GM20000 (cell line): ENCODE measurements at regions not wholly inside any gene's neighbourhood (a gene's known extent, or its start where the extent isn't known, plus 50 kb on each side); places are given as distances from the start of the nearest gene placed in this dataset.

ENCODE experiments used
- DNase-seq: peaks from one replicate; pipeline ENCODE4 v3.0.0; 2012; ENCODE audit warnings: low spot score
- TF ChIP-seq, protein P1 (sequence below): IDR thresholded peaks from 2 replicates; pipeline ENCODE4 v1.5.1; 2012; ENCODE audit warnings: mild to moderate bottlenecking, control low read depth; ENCODE audit errors: extremely low read depth, missing control alignments

DNA sequence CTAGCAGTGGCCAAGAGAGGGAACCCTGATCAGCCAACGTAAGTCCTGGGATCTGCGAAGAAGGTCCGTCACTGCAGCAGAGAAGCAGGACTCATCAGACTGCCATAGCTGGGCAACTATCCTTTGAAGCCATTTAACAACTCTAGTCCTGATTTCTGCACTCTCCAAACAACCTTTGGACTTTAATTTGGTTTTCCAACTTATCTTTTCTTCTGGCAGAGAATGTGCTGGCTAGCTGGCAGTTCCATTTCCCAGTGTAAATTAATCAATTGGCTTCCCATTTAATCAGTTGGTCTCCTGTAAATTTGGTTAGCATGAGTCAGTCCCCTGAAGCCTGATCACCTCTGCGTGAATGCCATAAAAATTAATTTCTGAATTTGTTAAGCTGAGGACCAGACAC, 153.7 kb upstream of the GPR101 start:
- TF ChIP-seq, protein P1, sequence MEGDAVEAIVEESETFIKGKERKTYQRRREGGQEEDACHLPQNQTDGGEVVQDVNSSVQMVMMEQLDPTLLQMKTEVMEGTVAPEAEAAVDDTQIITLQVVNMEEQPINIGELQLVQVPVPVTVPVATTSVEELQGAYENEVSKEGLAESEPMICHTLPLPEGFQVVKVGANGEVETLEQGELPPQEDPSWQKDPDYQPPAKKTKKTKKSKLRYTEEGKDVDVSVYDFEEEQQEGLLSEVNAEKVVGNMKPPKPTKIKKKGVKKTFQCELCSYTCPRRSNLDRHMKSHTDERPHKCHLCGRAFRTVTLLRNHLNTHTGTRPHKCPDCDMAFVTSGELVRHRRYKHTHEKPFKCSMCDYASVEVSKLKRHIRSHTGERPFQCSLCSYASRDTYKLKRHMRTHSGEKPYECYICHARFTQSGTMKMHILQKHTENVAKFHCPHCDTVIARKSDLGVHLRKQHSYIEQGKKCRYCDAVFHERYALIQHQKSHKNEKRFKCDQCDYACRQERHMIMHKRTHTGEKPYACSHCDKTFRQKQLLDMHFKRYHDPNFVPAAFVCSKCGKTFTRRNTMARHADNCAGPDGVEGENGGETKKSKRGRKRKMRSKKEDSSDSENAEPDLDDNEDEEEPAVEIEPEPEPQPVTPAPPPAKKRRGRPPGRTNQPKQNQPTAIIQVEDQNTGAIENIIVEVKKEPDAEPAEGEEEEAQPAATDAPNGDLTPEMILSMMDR = no peak
- DNase-seq = no peak

DNA sequence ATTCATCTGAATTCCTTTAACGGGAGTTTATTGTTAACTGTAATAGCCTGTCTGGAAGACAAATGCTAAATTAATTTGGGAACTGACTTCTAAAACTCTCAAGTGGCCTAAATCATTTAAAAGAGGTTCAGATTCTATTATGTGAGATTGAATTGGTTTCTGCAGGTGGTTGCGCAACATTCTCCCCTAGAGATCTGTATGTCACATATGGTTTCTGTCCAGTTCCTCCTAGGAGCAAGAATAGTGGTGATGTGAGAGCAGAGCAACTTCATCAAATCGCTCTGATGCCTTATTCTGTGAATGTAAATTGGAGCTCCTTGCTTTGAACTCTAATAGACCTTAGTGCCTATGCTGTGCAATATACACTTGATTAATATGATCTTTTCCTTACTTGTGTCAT, 144.6 kb upstream of the GPR101 start:
- TF ChIP-seq, protein P1 = no peak
- no peak for DNase-seq

DNA sequence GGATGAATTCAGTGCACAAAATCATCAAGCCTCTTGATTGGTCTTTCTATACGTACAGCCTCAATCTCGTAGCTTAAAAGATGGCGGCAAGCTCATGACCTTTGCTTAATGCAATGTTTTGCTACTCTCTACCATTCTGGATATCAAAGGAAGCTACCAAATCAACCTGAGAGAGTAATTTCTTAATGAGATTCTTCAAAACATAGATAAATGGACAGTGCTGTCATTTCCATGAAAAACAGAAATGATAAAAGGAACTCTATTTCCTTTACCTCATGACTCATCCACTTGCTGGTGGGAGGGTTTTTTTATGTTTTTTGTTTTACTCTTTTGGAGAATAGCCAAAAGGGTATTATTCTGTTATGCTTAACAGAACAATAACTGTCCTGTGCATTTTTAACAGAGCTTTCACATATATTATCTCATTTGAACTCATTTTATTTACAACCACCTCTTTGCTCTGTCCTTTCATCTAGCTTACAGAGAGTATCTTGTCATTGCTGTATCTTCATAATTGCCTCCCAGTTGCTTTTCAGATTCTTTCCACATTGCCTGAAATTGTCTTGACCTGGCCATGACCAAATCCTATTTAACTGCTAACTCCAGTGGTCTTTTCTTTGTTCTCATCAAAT, 138.6 kb upstream of the GPR101 start:
- TF ChIP-seq, protein P1 = no peak
- DNase-seq = no peak

DNA sequence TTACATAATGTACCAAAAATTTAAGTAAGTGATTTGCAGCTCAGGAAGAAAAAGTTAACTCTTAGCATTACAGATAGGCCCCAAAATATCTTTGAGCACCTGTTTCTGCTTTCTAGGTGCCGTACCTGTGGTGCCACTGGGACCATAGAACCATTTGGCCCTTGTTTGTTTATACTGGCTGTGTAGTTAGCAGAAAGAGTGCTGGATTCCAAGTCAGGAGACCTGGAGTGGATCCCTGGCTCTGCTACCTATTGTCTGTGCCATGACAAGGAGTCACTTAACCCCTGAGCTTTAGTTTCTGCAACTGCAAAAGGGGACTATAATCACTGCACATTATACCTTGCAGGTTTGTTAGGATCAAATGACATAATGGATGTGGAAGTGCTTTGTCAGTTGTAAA, 137.8 kb upstream of the GPR101 start:
- DNase-seq = no peak
- TF ChIP-seq, protein P1 = no peak

DNA sequence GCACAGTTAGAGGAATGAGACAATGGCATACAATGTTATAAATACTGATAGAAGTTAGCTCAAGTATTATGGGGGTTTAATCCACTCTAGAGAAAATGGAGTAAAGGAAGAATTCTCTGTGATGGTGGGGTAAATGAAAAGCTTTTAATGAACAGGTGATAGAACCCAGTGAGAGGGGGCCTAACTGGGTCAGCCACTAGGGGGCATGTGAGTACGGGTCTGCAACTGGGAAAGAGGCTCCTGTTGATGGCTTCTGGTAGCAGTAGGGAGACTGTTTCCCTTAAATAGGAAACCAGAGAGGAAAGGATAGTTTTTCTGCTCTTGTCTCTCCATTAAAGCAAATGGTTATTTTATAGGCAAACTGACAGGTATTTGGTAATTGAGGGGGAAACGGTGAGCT, 132.8 kb upstream of the GPR101 start:
- peak; percentile 2 for DNase-seq
- TF ChIP-seq, protein P1 = no peak

DNA sequence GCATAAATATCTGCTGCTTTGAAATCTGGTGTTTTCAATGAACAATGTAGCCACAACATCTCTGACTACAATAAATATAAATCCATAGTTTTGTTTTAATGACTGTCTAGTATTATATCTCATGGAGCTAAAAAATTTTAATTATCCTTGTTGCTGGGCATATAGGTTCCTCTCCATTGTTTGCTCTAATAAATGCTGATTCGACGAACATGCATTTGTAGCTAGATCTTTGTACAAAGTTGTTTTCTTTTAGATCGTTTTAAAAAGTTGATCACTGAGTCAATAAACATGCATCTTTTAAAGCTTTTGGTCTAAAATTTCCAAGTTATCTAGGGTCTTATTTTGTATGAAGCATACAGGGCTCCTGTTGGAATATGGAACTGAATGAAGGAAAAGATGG, 130.5 kb upstream of the GPR101 start:
- no peak for DNase-seq
- TF ChIP-seq, protein P1 = no peak

DNA sequence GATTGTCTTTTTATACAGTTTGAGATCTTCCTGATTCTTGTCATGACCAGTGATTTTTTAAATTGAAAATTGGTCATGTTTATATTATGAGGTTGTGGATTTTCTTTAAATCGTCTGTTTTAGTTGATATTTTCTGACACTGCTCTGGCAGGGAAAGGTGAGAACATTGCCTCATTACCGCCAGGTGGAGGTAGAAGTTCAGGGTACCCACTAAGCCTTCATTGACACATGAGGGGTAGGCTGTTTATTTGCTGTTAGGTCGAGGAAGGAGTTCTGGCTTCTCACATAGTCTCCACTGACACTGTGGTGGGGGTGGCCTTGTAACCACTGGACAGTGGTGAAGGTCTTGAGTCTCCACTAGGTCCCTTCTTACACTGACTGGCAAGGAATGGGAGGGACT, 117.6 kb upstream of the GPR101 start:
- no peak for DNase-seq
- TF ChIP-seq, protein P1 = no peak
